Loucy (cell line): ENCODE measurements at regions not wholly inside any gene's neighbourhood (a gene's known extent, or its start where the extent isn't known, plus 50 kb on each side); places are given as distances from the start of the nearest gene placed in this dataset.

ENCODE experiments used
- H2AFZ ChIP-seq: fragments of 200-600 bp; sonication (generic); 2 replicates; pipeline ENCODE4 v1.6.0; 2016; ENCODE audit warnings: antibody characterized with exemption, mild to moderate bottlenecking, low read length, moderate library complexity
- H3F3A ChIP-seq: fragments of 200-600 bp; 2 replicates; pipeline ENCODE4 v1.6.0; 2016; ENCODE audit warnings: antibody characterized with exemption, low read depth, mild to moderate bottlenecking
- H3K27me3 ChIP-seq: fragments of 200-600 bp; sonication (generic); 2 replicates; pipeline ENCODE4 v1.6.1; 2014; ENCODE audit warnings: low read length, mild to moderate bottlenecking; ENCODE audit not compliant: insufficient read depth, poor library complexity, severe bottlenecking
- H3K36me3 ChIP-seq: fragments of 200-600 bp; sonication (generic); 2 replicates; pipeline ENCODE4 v1.6.1; 2016; ENCODE audit warnings: low read length; ENCODE audit not compliant: insufficient read depth
- H3K4me1 ChIP-seq: fragments of 200-600 bp; sonication (generic); 2 replicates; pipeline ENCODE4 v1.5.1; 2014; ENCODE audit warnings: low read length, mild to moderate bottlenecking; ENCODE audit not compliant: insufficient read depth, poor library complexity, severe bottlenecking
- H3K4me2 ChIP-seq: fragments of 200-600 bp; sonication (generic); 2 replicates; pipeline ENCODE4 v1.6.0; 2014; ENCODE audit warnings: antibody characterized with exemption, low read length, low read depth, mild to moderate bottlenecking; ENCODE audit not compliant: poor library complexity, severe bottlenecking
- H3K4me3 ChIP-seq: fragments of 200-600 bp; sonication (generic); 2 replicates; pipeline ENCODE4 v1.5.1; 2014; ENCODE audit warnings: low read length, mild to moderate bottlenecking, mixed read lengths; ENCODE audit not compliant: poor library complexity, severe bottlenecking
- H3K79me2 ChIP-seq: fragments of 200-600 bp; sonication (generic); 2 replicates; pipeline ENCODE4 v1.6.1; 2014; ENCODE audit warnings: low read length; ENCODE audit not compliant: insufficient read depth
- H3K9ac ChIP-seq: fragments of 200-600 bp; sonication (generic); 2 replicates; pipeline ENCODE4 v1.6.0; 2014; ENCODE audit warnings: mild to moderate bottlenecking, low read depth, low read length, moderate library complexity; ENCODE audit not compliant: poor library complexity, severe bottlenecking
- H3K9me2 ChIP-seq: fragments of 200-600 bp; sonication (generic); replicated peaks from 2 replicates; pipeline ENCODE4 v1.6.1; 2016; ENCODE audit warnings: low read depth, low read length, mixed read lengths
- H3K9me3 ChIP-seq: fragments of 200-600 bp; sonication (generic); 2 replicates; pipeline ENCODE4 v1.6.1; 2014; ENCODE audit warnings: mild to moderate bottlenecking, antibody characterized with exemption, low read length, low read depth; ENCODE audit not compliant: insufficient read depth
- H4K20me1 ChIP-seq: fragments of 200-600 bp; sonication (generic); 2 replicates; pipeline ENCODE4 v1.6.0; 2014; ENCODE audit warnings: antibody characterized with exemption, low read length, mild to moderate bottlenecking; ENCODE audit not compliant: insufficient read depth, poor library complexity, severe bottlenecking
- EZH2phosphoT487 ChIP-seq: fragments of 200-600 bp; IDR thresholded peaks from 2 replicates; pipeline ENCODE4 v1.6.1; 2018; ENCODE audit warnings: antibody characterized with exemption, mild to moderate bottlenecking, moderate library complexity, borderline replicate concordance
- TF ChIP-seq, protein P1 (sequence below): fragments of 200-600 bp; sonication (generic); conservative IDR thresholded peaks from 2 replicates; pipeline ENCODE4 v1.5.1; 2014; ENCODE audit warnings: mild to moderate bottlenecking, antibody characterized with exemption, low read length

DNA sequence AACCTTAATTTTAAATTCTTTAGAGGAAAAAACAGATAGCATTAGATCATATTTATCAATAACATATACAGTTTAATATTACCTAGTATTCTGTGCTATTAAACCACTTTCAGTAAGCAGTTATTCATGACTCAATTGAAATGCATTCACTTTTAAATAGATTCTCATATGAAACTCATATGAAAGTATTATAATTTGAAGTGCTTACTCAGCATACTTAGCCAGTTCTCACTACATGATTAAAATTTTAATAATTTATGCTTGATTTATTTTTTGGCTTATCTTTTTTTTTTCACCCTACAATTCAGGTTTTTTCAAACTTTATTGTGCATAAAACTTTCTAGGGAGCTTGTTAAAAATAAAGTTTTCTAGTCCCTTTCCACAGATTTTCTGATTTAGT is 694.9 kb upstream of the CDH9 start:
- Histone ChIP-seq H2AFZ (no peak overlapping the region), H4K20me1 (no peaks in the 10 kb centered on the region), H3K9me3 (0 out of 2 replicates have a peak, but pooled peaks cover 3% of the 10 kb centered on the region), H3K4me1 (no peaks in the 10 kb centered on the region), H3K4me2 (no peak overlapping the region), H3K79me2 (no peaks in the 10 kb centered on the region), H3F3A (no peaks in the 10 kb centered on the region), H3K4me3 (no peak overlapping the region), H3K27me3 (no peaks in the 10 kb centered on the region), H3K9me2 (no peaks in the 10 kb centered on the region), H3K36me3 (no peaks in the 10 kb centered on the region), H3K9ac (no peak overlapping the region)
- no peak for TF ChIP-seq EZH2phosphoT487
- TF ChIP-seq, protein P1, sequence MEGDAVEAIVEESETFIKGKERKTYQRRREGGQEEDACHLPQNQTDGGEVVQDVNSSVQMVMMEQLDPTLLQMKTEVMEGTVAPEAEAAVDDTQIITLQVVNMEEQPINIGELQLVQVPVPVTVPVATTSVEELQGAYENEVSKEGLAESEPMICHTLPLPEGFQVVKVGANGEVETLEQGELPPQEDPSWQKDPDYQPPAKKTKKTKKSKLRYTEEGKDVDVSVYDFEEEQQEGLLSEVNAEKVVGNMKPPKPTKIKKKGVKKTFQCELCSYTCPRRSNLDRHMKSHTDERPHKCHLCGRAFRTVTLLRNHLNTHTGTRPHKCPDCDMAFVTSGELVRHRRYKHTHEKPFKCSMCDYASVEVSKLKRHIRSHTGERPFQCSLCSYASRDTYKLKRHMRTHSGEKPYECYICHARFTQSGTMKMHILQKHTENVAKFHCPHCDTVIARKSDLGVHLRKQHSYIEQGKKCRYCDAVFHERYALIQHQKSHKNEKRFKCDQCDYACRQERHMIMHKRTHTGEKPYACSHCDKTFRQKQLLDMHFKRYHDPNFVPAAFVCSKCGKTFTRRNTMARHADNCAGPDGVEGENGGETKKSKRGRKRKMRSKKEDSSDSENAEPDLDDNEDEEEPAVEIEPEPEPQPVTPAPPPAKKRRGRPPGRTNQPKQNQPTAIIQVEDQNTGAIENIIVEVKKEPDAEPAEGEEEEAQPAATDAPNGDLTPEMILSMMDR, result no peak

DNA sequence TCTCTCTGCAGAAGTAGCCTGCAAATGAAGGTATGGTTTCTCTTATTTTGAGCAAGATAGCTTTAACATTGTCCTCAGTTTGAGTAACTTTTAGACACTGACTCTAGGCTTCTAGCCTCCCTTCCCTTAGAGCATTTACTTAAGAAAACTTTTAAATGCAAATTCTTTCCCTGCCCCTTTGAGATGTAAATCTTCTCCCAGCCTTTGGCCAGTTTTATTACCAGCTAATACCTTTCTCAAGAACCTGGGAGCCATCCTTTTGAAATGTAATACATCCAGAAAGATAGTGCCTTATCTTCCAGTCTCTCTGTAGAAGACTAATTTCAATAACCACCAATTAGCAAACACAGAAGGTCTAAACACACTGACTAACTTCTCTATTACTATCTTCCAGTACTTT is 688.9 kb upstream of the CDH9 start:
- Histone ChIP-seq H3K4me2 (no peak overlapping the region), H2AFZ (no peak overlapping the region), H3K9ac (no peak overlapping the region), H3K79me2 (no peaks in the 10 kb centered on the region), H3K9me3 (no peaks in the 10 kb centered on the region), H3K27me3 (no peaks in the 10 kb centered on the region), H3F3A (no peaks in the 10 kb centered on the region), H3K9me2 (no peaks in the 10 kb centered on the region), H3K36me3 (no peaks in the 10 kb centered on the region), H4K20me1 (no peaks in the 10 kb centered on the region), H3K4me3 (no peak overlapping the region), H3K4me1 (no peaks in the 10 kb centered on the region)
- no peak for TF ChIP-seq EZH2phosphoT487
- TF ChIP-seq, protein P1, result no peak

DNA sequence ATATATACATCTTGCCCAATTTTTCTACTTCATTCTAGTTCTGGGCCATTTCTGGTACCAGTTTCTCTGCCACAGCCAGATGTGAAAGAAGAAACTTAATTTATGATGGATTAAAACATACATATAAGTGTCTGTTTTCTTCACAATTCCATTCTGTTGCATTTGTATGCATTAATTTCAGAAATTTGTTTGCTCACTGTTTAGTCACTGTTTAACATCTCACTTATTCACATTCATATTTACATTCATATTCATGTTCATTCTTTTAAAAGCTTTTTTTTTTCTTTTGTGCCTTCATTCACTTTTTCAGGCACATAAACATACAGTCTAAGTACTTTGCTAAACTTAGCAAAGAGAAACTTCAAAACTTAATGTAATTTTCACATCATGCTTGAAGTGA is 684.0 kb upstream of the CDH9 start:
- Histone ChIP-seq H3F3A (no peaks in the 10 kb centered on the region), H4K20me1 (no peaks in the 10 kb centered on the region), H3K27me3 (no peaks in the 10 kb centered on the region), H3K9ac (no peak overlapping the region), H3K4me2 (no peak overlapping the region), H3K79me2 (no peaks in the 10 kb centered on the region), H3K36me3 (no peaks in the 10 kb centered on the region), H3K4me1 (no peaks in the 10 kb centered on the region), H3K9me3 (no peaks in the 10 kb centered on the region), H3K9me2 (no peaks in the 10 kb centered on the region), H3K4me3 (no peak overlapping the region), H2AFZ (no peak overlapping the region)
- TF ChIP-seq, protein P1, result no peak
- TF ChIP-seq EZH2phosphoT487, result no peak
